Keratinocyte (primary cell): ENCODE measurements at regions not wholly inside any gene's neighbourhood (a gene's known extent, or its start where the extent isn't known, plus 50 kb on each side); places are given as distances from the start of the nearest gene placed in this dataset.
A peak's percentile ranks its signal among the peaks of the same experiment; 100 is the strongest.

Experiments used
- DNase-seq: peaks from one replicate; pipeline ENCODE4 v3.0.0-alpha.2; 2011; ENCODE audit warnings: low read depth, missing footprints, low spot score
- FAIRE-seq: peaks from 2 replicates; lab custom pipeline; 2011; peaks lifted over from hg19 to GRCh38; lab: Jason Lieb, UNC
- H2AFZ ChIP-seq: 2 replicates; pipeline ENCODE4 v1.6.0; 2012; ENCODE audit warnings: low read length, control low read depth, inconsistent platforms; ENCODE audit not compliant: control insufficient read depth
- H3K27ac ChIP-seq: 2 replicates; pipeline ENCODE4 v1.5.1; 2011; ENCODE audit warnings: low read length; ENCODE audit not compliant: control insufficient read depth, insufficient read depth
- H3K27me3 ChIP-seq: 3 replicates; pipeline ENCODE4 v1.6.0; 2011; ENCODE audit warnings: low read length; ENCODE audit not compliant: control insufficient read depth, insufficient read depth; ENCODE audit errors: extremely low read depth
- H3K36me3 ChIP-seq, 2 experiments: 2 replicates in 1 of 2; 3 replicates in 1 of 2; pipeline ENCODE4 v1.5.1; 2011; ENCODE audit warnings: low read length in 2 of 2, mild to moderate bottlenecking in 1 of 2; ENCODE audit not compliant: control insufficient read depth in 2 of 2, insufficient read depth in 2 of 2; ENCODE audit errors: extremely low read depth in 1 of 2
- H3K4me1 ChIP-seq: 3 replicates; pipeline ENCODE4 v1.5.1; 2011; ENCODE audit warnings: low read length; ENCODE audit not compliant: control insufficient read depth, insufficient read depth; ENCODE audit errors: extremely low read depth
- H3K4me2 ChIP-seq: 3 replicates; pipeline ENCODE4 v1.6.0; 2011; ENCODE audit warnings: low read depth, low read length; ENCODE audit not compliant: control insufficient read depth, insufficient read depth; ENCODE audit errors: extremely low read depth
- H3K4me3 ChIP-seq, 3 experiments: fragments of 200-600 bp in 1 of 3; sonication (generic) in 1 of 3; 2 replicates in 2 of 3; 3 replicates in 1 of 3; pipeline ENCODE4 v1.5.1; 2011 to 2016; ENCODE audit warnings: low read length in 3 of 3, mild to moderate bottlenecking in 3 of 3, control low read depth in 2 of 3, inconsistent platforms in 1 of 3, low read depth in 1 of 3, mixed read lengths in 1 of 3, mixed run types in 1 of 3, moderate library complexity in 1 of 3; ENCODE audit not compliant: control insufficient read depth in 2 of 3, insufficient read depth in 2 of 3; ENCODE audit errors: extremely low read depth in 1 of 3
- H3K79me2 ChIP-seq: 2 replicates; pipeline ENCODE4 v1.6.0; 2012; ENCODE audit warnings: low read length; ENCODE audit not compliant: control insufficient read depth, insufficient read depth
- H3K9ac ChIP-seq: 3 replicates; pipeline ENCODE4 v1.6.0; 2011; ENCODE audit warnings: low read length; ENCODE audit not compliant: control insufficient read depth, insufficient read depth; ENCODE audit errors: extremely low read depth
- H3K9me1 ChIP-seq: 3 replicates; pipeline ENCODE4 v1.6.0; 2011; ENCODE audit warnings: low read length; ENCODE audit not compliant: control insufficient read depth, insufficient read depth; ENCODE audit errors: extremely low read depth
- H3K9me3 ChIP-seq: 2 replicates; pipeline ENCODE4 v1.5.1; 2012; ENCODE audit warnings: low read depth, low read length; ENCODE audit not compliant: control insufficient read depth
- H4K20me1 ChIP-seq: 3 replicates; pipeline ENCODE4 v1.6.0; 2011; ENCODE audit warnings: low read length; ENCODE audit not compliant: control insufficient read depth, insufficient read depth; ENCODE audit errors: extremely low read depth
- EZH2 ChIP-seq: IDR thresholded peaks from one replicate; pipeline ENCODE4 v1.6.1; 2012; ENCODE audit warnings: inconsistent platforms, mild to moderate bottlenecking, low read length, moderate library complexity
- dilution Hi-C: fragments of 300-500 bp; cut with MboI; formaldehyde crosslinking; loops from one replicate; pipeline ENCODE4 v1.7.0; 2020; ENCODE audit warnings: low sequenced_read_pairs; ENCODE audit not compliant: extremely low pct_ligation_motif_present
- TF ChIP-seq, protein P1 (sequence below), 3 experiments: IDR thresholded peaks in 1 of 3; conservative IDR thresholded peaks in 1 of 3; optimal IDR thresholded peaks in 1 of 3; 2 replicates in 2 of 3; 3 replicates in 1 of 3; pipeline versions ENCODE3 to v1.5.1; 2011; ENCODE audit warnings: low read length in 3 of 3, mild to moderate bottlenecking in 3 of 3, moderate library complexity in 2 of 3, control low read depth in 1 of 3, inconsistent platforms in 1 of 3; ENCODE audit not compliant: insufficient read depth in 2 of 3; ENCODE audit errors: extremely low read depth in 1 of 3

DNA sequence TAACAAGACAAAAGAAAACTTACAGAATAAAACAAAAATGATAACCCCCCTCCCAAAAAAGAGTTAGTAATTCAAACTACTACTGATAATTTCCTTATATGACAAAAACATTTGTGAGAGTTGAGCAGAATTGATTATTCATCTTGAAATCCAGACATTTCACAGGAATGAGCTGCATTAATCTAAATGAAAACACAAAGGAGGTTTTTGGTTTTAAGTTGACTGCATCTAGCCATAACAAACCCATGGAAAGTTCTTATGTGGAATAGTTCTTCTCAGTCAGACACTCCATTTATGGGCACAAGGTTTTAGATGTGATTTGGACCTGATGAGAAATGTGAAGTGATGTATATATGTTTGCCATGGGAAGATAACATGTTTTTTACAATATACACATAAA lies 95.4 kb downstream of the VCX2 start:
- dilution Hi-C loops = no loop called here
- Histone ChIP-seq H3K27me3 (no peaks in the 10 kb centered on the region), H3K79me2 (no peaks in the 10 kb centered on the region), H3K9me1 (no peaks in the 10 kb centered on the region), H3K4me3 (no peak overlapping the region), H3K9ac (no peak overlapping the region), H4K20me1 (no peaks in the 10 kb centered on the region), H3K27ac (no peak overlapping the region), H2AFZ (no peak overlapping the region), H3K4me1 (no peaks in the 10 kb centered on the region), H3K36me3 (no peaks in the 10 kb centered on the region), H3K4me2 (no peak overlapping the region), H3K9me3 (no peaks in the 10 kb centered on the region)
- no peak for TF ChIP-seq EZH2
- TF ChIP-seq, protein P1, sequence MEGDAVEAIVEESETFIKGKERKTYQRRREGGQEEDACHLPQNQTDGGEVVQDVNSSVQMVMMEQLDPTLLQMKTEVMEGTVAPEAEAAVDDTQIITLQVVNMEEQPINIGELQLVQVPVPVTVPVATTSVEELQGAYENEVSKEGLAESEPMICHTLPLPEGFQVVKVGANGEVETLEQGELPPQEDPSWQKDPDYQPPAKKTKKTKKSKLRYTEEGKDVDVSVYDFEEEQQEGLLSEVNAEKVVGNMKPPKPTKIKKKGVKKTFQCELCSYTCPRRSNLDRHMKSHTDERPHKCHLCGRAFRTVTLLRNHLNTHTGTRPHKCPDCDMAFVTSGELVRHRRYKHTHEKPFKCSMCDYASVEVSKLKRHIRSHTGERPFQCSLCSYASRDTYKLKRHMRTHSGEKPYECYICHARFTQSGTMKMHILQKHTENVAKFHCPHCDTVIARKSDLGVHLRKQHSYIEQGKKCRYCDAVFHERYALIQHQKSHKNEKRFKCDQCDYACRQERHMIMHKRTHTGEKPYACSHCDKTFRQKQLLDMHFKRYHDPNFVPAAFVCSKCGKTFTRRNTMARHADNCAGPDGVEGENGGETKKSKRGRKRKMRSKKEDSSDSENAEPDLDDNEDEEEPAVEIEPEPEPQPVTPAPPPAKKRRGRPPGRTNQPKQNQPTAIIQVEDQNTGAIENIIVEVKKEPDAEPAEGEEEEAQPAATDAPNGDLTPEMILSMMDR (optimal IDR thresholded peaks at IDR 0.05 in 1 of 3, IDR thresholded peaks at IDR 0.05 in 1 of 3, conservative IDR thresholded peaks at IDR 0.05 in 1 of 3; ENCODE audit: extremely low read depth in 1 of 3, insufficient read depth in 2 of 3, low read length in 3 of 3) = no peak
- DNase-seq = no peak
- no peak for FAIRE-seq

DNA sequence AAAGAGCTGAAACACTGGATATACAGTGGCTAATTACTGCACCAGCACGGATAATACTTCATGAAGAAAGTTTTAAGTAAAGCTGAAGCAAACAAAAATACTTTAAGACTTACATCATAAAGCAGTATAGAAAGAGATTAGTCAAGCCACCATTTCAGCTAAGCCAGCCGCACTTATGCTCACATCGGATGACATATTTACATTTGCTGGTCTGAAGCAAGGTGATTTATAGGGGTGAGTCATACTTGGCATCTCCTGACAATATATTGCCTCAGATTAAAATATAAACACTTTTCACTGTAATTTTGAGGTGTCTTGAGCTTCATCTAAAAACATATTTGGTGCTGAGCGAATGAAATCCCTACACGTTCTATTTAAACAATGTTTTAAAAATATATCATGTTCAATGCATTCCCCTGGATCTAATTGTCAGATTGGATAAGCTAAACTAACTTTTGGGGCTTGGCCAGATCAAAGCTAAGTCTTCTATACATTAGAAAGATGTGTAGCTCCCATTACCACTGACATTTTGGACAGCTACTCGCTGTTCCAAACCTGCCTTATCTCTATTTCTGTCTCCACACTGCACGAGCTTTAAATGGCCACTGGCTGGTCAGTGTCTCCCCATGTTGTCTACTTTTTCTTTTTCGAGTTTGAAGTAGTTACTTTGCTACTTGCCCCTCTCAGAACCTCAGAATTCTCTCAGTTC lies 103.2 kb downstream of the VCX2 start:
- DNase-seq (no peak), FAIRE-seq (peak; percentile 59)
- no peaks in the 10 kb centered on the region for H4K20me1 ChIP-seq
- H3K27me3 ChIP-seq = no peaks in the 10 kb centered on the region
- peaks cover 3% of the 10 kb centered on the region for H3K4me1 ChIP-seq
- H3K4me2 ChIP-seq = no peak overlapping the region
- peak overlapping the region; percentile 27 for H3K27ac ChIP-seq
- H3K79me2 ChIP-seq = no peaks in the 10 kb centered on the region
- dilution Hi-C loops = no loop called here
- H3K9me1 ChIP-seq = no peaks in the 10 kb centered on the region
- H3K36me3 ChIP-seq = no peaks in the 10 kb centered on the region
- H3K4me3 ChIP-seq = no peak overlapping the region
- no peak overlapping the region for H2AFZ ChIP-seq
- TF ChIP-seq, protein P1 (optimal IDR thresholded peaks at IDR 0.05 in 1 of 3, IDR thresholded peaks at IDR 0.05 in 1 of 3, conservative IDR thresholded peaks at IDR 0.05 in 1 of 3; ENCODE audit: extremely low read depth in 1 of 3, insufficient read depth in 2 of 3, low read length in 3 of 3) = no peak
- no peak for TF ChIP-seq EZH2
- no peak overlapping the region for H3K9ac ChIP-seq
- H3K9me3 ChIP-seq = no peaks in the 10 kb centered on the region
